ENCODE measurements at regions not wholly inside any gene's neighbourhood (a gene's known extent, or its start where the extent isn't known, plus 50 kb on each side); places are given as distances from the start of the nearest gene placed in this dataset.

DNA sequence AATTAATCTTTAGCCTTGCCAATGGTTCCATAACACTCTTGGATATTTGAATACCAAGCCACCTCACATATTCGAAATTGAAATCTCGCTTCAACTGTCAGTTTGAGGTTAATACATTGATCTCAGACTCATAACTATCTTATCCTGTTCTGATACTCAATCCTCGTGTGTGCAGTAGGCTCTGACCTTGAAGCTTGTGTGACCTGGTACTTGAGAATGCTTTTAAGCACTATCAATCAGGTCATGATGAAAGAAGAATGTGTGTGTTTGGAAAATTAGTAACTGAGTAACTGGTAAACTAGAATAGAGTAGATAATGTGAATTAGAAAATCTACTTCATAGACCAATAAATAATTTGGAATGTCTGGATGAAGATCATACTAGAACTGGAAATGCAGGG, 1266.7 kb downstream of the MAT2B start:
- H3K9me2 ChIP-seq (ENCODE audit: insufficient read depth, low read length): no peaks in the 10 kb centered on the region
- DNase-seq (ENCODE audit: low spot score): no peak
- no peaks in the 10 kb centered on the region for H3K9me3 ChIP-seq (ENCODE audit: low read length)
- H4K20me1 ChIP-seq (ENCODE audit: insufficient read depth, low read length): no peaks in the 10 kb centered on the region
- H3K4me1 ChIP-seq (ENCODE audit: insufficient read depth, low read length, poor library complexity, severe bottlenecking): no peaks in the 10 kb centered on the region
- no peak overlapping the region for H2AFZ ChIP-seq (ENCODE audit: low read length)
- CTCF ChIA-PET (ENCODE audit: unreplicated experiment): no interaction called here
- no peak for TF ChIP-seq EZH2phosphoT487 (IDR thresholded peaks at IDR 0.05; ENCODE audit: borderline replicate concordance, low read depth, low read length)
- TF ChIP-seq CTCF (conservative IDR thresholded peaks at IDR 0.05; ENCODE audit: low read length): no peak
- BruUV-seq (replicated peaks): no TSS peak
- H3K36me3 ChIP-seq (ENCODE audit: insufficient read depth, low read length): no peaks in the 10 kb centered on the region
- H3K4me3 ChIP-seq (ENCODE audit: low read depth, low read length, poor library complexity, severe bottlenecking): no peak overlapping the region
- intact Hi-C loops (cut with micrococcal nuclease; ENCODE audit: unreplicated experiment): no loop called here
- no peaks in the 10 kb centered on the region for H3K79me2 ChIP-seq (ENCODE audit: insufficient read depth, low read depth, low read length)
- no peak overlapping the region for H3K27ac ChIP-seq (ENCODE audit: low read depth, low read length, poor library complexity, severe bottlenecking)
- POLR2A ChIA-PET: no interaction called here
- H3K4me2 ChIP-seq (ENCODE audit: low read length): no peak overlapping the region

- H3K36me3 ChIP-seq (ENCODE audit: insufficient read depth, low read length): no peaks in the 10 kb centered on the region
- CTCF ChIA-PET (ENCODE audit: unreplicated experiment): no interaction called here
- H3K27ac ChIP-seq (ENCODE audit: low read depth, low read length, poor library complexity, severe bottlenecking): no peak overlapping the region
- no peaks in the 10 kb centered on the region for H4K20me1 ChIP-seq (ENCODE audit: insufficient read depth, low read length)
- H3K9me2 ChIP-seq (ENCODE audit: insufficient read depth, low read length): no peaks in the 10 kb centered on the region
- no peak overlapping the region for H3K4me3 ChIP-seq (ENCODE audit: low read depth, low read length, poor library complexity, severe bottlenecking)
- H3K4me2 ChIP-seq (ENCODE audit: low read length): no peak overlapping the region
- POLR2A ChIA-PET: no interaction called here
- TF ChIP-seq EZH2phosphoT487 (IDR thresholded peaks at IDR 0.05; ENCODE audit: borderline replicate concordance, low read depth, low read length): no peak
- no peak for TF ChIP-seq CTCF (conservative IDR thresholded peaks at IDR 0.05; ENCODE audit: low read length)
- BruUV-seq (replicated peaks): no TSS peak
- no peak for DNase-seq (ENCODE audit: low spot score)
- no peaks in the 10 kb centered on the region for H3K9me3 ChIP-seq (ENCODE audit: low read length)
- intact Hi-C loops (cut with micrococcal nuclease; ENCODE audit: unreplicated experiment): no loop called here
- H3K79me2 ChIP-seq (ENCODE audit: insufficient read depth, low read depth, low read length): no peaks in the 10 kb centered on the region
- H2AFZ ChIP-seq (ENCODE audit: low read length): no peak overlapping the region
- H3K4me1 ChIP-seq (ENCODE audit: insufficient read depth, low read length, poor library complexity, severe bottlenecking): no peaks in the 10 kb centered on the region
Measured at GRCh38 chr5:164784230-164784629, 1278.8 kb downstream of the MAT2B start.

DNA sequence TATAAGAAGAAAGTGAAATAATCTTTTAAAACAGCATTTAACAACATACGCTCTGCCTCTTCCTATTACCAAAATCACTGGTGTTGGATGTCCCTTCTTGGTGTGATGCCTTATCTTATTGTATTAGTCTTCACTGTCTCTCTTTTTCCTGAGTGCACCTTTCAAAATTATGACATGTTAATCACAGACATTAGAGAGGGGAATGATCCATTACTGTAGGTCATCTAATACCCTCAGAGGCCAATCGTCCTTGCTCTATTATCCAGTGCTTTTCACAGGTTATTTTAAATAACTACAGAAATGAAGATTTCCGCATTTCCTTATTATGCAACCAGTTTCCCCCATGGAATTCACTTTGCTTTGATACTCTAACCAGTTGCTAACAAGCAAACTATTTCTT, 1292.7 kb downstream of the MAT2B start:
- no TSS peak for BruUV-seq (replicated peaks)
- no peaks in the 10 kb centered on the region for H3K9me2 ChIP-seq (ENCODE audit: insufficient read depth, low read length)

More for the DNA sequence above, 1292.7 kb downstream of the MAT2B start:
- no peaks in the 10 kb centered on the region for H3K79me2 ChIP-seq (ENCODE audit: insufficient read depth, low read depth, low read length)
- ChIA-PET CTCF (ENCODE audit: unreplicated experiment) (no interaction called here), POLR2A (no interaction called here)
- TF ChIP-seq EZH2phosphoT487 (IDR thresholded peaks at IDR 0.05; ENCODE audit: borderline replicate concordance, low read depth, low read length): no peak
- no peak for TF ChIP-seq CTCF (conservative IDR thresholded peaks at IDR 0.05; ENCODE audit: low read length)
- H3K36me3 ChIP-seq (ENCODE audit: insufficient read depth, low read length): no peaks in the 10 kb centered on the region
- no peak overlapping the region for H3K27ac ChIP-seq (ENCODE audit: low read depth, low read length, poor library complexity, severe bottlenecking)
- H3K9me3 ChIP-seq (ENCODE audit: low read length): no peaks in the 10 kb centered on the region
- H3K4me3 ChIP-seq (ENCODE audit: low read depth, low read length, poor library complexity, severe bottlenecking): no peak overlapping the region
- no peaks in the 10 kb centered on the region for H4K20me1 ChIP-seq (ENCODE audit: insufficient read depth, low read length)
- no peak for DNase-seq (ENCODE audit: low spot score)
- no peak overlapping the region for H2AFZ ChIP-seq (ENCODE audit: low read length)
- H3K4me1 ChIP-seq (ENCODE audit: insufficient read depth, low read length, poor library complexity, severe bottlenecking): no peaks in the 10 kb centered on the region
- intact Hi-C loops (cut with micrococcal nuclease; ENCODE audit: unreplicated experiment): no loop called here
- no peak overlapping the region for H3K4me2 ChIP-seq (ENCODE audit: low read length)
